Right atrium auricular region (tissue), 2 donors: ENCODE measurements at regions not wholly inside any gene's neighbourhood (a gene's known extent, or its start where the extent isn't known, plus 50 kb on each side); places are given as distances from the start of the nearest gene placed in this dataset.

Experiments
- DNase-seq: peaks from one replicate; pipeline ENCODE4 v3.0.0-alpha.2; 2019; ENCODE audit warnings: low spot score
- H3K27ac ChIP-seq, 2 donors: fragments of 200-600 bp; sonication (generic); 1 replicate in 1 of 2; 2 replicates in 1 of 2; pipeline ENCODE4 v1.5.1; 2016 to 2019
- H3K27me3 ChIP-seq, 2 donors: fragments of 200-600 bp; sonication (generic); one replicate each; pipeline versions ENCODE4 v1.5.1 to v1.6.0; 2017 to 2019
- H3K36me3 ChIP-seq: fragments of 200-600 bp; sonication (generic); one replicate; pipeline ENCODE4 v1.5.1; 2016
- H3K4me1 ChIP-seq, 2 donors: fragments of 200-600 bp; sonication (generic); one replicate each; pipeline versions ENCODE4 v1.5.1 to v1.6.0; 2017 to 2019
- H3K4me3 ChIP-seq, 2 donors: fragments of 200-600 bp; sonication (generic); 1 replicate in 1 of 2; 2 replicates in 1 of 2; pipeline ENCODE4 v1.5.1; 2017 to 2019; ENCODE audit warnings: mild to moderate bottlenecking in 1 of 2, moderate library complexity in 1 of 2
- H3K9me3 ChIP-seq, 2 donors: fragments of 200-600 bp; sonication (generic); one replicate each; pipeline ENCODE4 v1.5.1; 2019
- CTCF ChIP-seq, 2 donors: fragments of 200-600 bp; sonication (generic); IDR thresholded peaks; one replicate each; pipeline ENCODE4 v1.5.1; 2019; ENCODE audit warnings: antibody characterized with exemption in 2 of 2

GRCh38 chr7:25851332-25852210, 300.4 kb upstream of the NFE2L3 start:
- peak; percentile 68 to 89 for TF ChIP-seq CTCF (IDR thresholded peaks at IDR 0.05)
- Histone ChIP-seq H3K9me3 (no peaks in the 10 kb centered on the region), H3K27ac (peak overlapping the region; percentile 49 to 84), H3K4me3 (peak overlapping the region in 1 of 2 donors; percentile 33), H3K36me3 (no peaks in the 10 kb centered on the region), H3K27me3 (peaks cover 15 to 40% of the 10 kb centered on the region in 2 donors), H3K4me1 (peaks cover 0 to 52% of the 10 kb centered on the region in 2 donors)
- peak; percentile 90 for DNase-seq

- DNase-seq: no peak
Measured at GRCh38 chr7:25852211-25852938, 299.6 kb upstream of the NFE2L3 start.

GRCh38 chr7:25852939-25853271, 299.1 kb upstream of the NFE2L3 start:
- no peaks in the 10 kb centered on the region for H3K9me3 ChIP-seq
- no peak for DNase-seq
- H3K4me3 ChIP-seq: no peak overlapping the region
- H3K27me3 ChIP-seq: peaks cover 19 to 52% of the 10 kb centered on the region in 2 donors
- peaks cover 0 to 47% of the 10 kb centered on the region in 2 donors for H3K4me1 ChIP-seq
- H3K36me3 ChIP-seq: no peaks in the 10 kb centered on the region
- TF ChIP-seq CTCF (IDR thresholded peaks at IDR 0.05): no peak
- no peak overlapping the region for H3K27ac ChIP-seq

More at GRCh38 chr7:25852211-25852938, 299.6 kb upstream of the NFE2L3 start:
- Histone ChIP-seq H3K9me3 (no peaks in the 10 kb centered on the region), H3K4me1 (peaks cover 0 to 51% of the 10 kb centered on the region in 2 donors), H3K36me3 (no peaks in the 10 kb centered on the region), H3K27me3 (peaks cover 15 to 48% of the 10 kb centered on the region in 2 donors), H3K4me3 (peak overlapping the region in 1 of 2 donors; percentile 33), H3K27ac (peak overlapping the region; percentile 18 to 49)
- TF ChIP-seq CTCF (IDR thresholded peaks at IDR 0.05): no peak

- Histone ChIP-seq H3K27ac (no peak overlapping the region), H3K4me3 (no peak overlapping the region), H3K27me3 (peaks cover 23 to 56% of the 10 kb centered on the region in 2 donors), H3K4me1 (peaks cover 0 to 43% of the 10 kb centered on the region in 2 donors), H3K36me3 (no peaks in the 10 kb centered on the region), H3K9me3 (no peaks in the 10 kb centered on the region)
- no peak for TF ChIP-seq CTCF (IDR thresholded peaks at IDR 0.05)
- DNase-seq: no peak
Measured at GRCh38 chr7:25853314-25853713, 298.7 kb upstream of the NFE2L3 start.

GRCh38 chr7:25854059-25854458, 297.9 kb upstream of the NFE2L3 start:
- no peak for TF ChIP-seq CTCF (IDR thresholded peaks at IDR 0.05)
- no peak for DNase-seq
- Histone ChIP-seq H3K4me3 (no peak overlapping the region), H3K4me1 (peaks cover 0 to 41% of the 10 kb centered on the region in 2 donors), H3K36me3 (no peaks in the 10 kb centered on the region), H3K9me3 (no peaks in the 10 kb centered on the region), H3K27ac (no peak overlapping the region), H3K27me3 (peaks cover 29 to 64% of the 10 kb centered on the region in 2 donors)
